Type B pancreatic cell (in vitro differentiated cells): ENCODE measurements at regions not wholly inside any gene's neighbourhood (a gene's known extent, or its start where the extent isn't known, plus 50 kb on each side); places are given as distances from the start of the nearest gene placed in this dataset.

Experiments used
- DNase-seq: peaks from one replicate; pipeline ENCODE4 v3.0.0; 2021; ENCODE audit warnings: mixed read lengths; ENCODE audit not compliant: unreplicated experiment; ENCODE audit errors: extremely low spot score
- H3K27ac Mint-ChIP-seq: 2 replicates; pipeline ENCODE4 v1.8.0; 2021; ENCODE audit warnings: mild to moderate bottlenecking, mixed read lengths
- H3K27me3 Mint-ChIP-seq: 2 replicates; pipeline ENCODE4 v1.8.0; 2021; ENCODE audit warnings: mixed read lengths
- H3K36me3 Mint-ChIP-seq: 2 replicates; pipeline ENCODE4 v1.8.0; 2021; ENCODE audit warnings: mixed read lengths
- H3K4me1 Mint-ChIP-seq: one replicate; pipeline ENCODE4 v1.8.0; 2021; ENCODE audit warnings: mixed read lengths; ENCODE audit not compliant: unreplicated experiment
- H3K4me3 Mint-ChIP-seq: 2 replicates; pipeline ENCODE4 v1.8.0; 2021; ENCODE audit warnings: mild to moderate bottlenecking, mixed read lengths
- H3K9me3 Mint-ChIP-seq: 2 replicates; pipeline ENCODE4 v1.8.0; 2021; ENCODE audit warnings: mixed read lengths
- CTCF ChIP-seq: fragments of 200-600 bp; sonication (generic); conservative IDR thresholded peaks from 2 replicates; pipeline ENCODE4 v1.5.0; 2021; ENCODE audit warnings: antibody characterized with exemption, mild to moderate bottlenecking

- Mint-ChIP-seq H3K36me3 (no peaks in the 10 kb centered on the region), H3K27me3 (peaks cover 41% of the 10 kb centered on the region), H3K4me1 (no peaks in the 10 kb centered on the region), H3K4me3 (no peak overlapping the region), H3K27ac (no peak overlapping the region), H3K9me3 (no peaks in the 10 kb centered on the region)
- no peak for DNase-seq
- TF ChIP-seq CTCF, result no peak
Observed at GRCh38 chr3:140752499-140752898, 74.6 kb downstream of the TRIM42 start.

GRCh38 chr3:140753865-140754754, 76.2 kb downstream of the TRIM42 start:
- Mint-ChIP-seq H3K27ac (no peak overlapping the region), H3K4me1 (no peaks in the 10 kb centered on the region), H3K9me3 (no peaks in the 10 kb centered on the region), H3K36me3 (no peaks in the 10 kb centered on the region), H3K4me3 (no peak overlapping the region), H3K27me3 (peaks cover 35% of the 10 kb centered on the region)
- no peak for TF ChIP-seq CTCF
- DNase-seq, result no peak

GRCh38 chr3:140754936-140755335, 77.1 kb downstream of the TRIM42 start:
- no peaks in the 10 kb centered on the region for H3K36me3 Mint-ChIP-seq
- no peak for TF ChIP-seq CTCF
- H3K9me3 Mint-ChIP-seq, result no peaks in the 10 kb centered on the region
- H3K27me3 Mint-ChIP-seq, result peaks cover 26% of the 10 kb centered on the region
- no peak for DNase-seq
- no peaks in the 10 kb centered on the region for H3K4me1 Mint-ChIP-seq
- H3K4me3 Mint-ChIP-seq, result no peak overlapping the region
- H3K27ac Mint-ChIP-seq, result no peak overlapping the region

- Mint-ChIP-seq H3K27ac (no peak overlapping the region), H3K27me3 (peaks cover 17% of the 10 kb centered on the region), H3K36me3 (no peaks in the 10 kb centered on the region), H3K9me3 (no peaks in the 10 kb centered on the region), H3K4me1 (no peaks in the 10 kb centered on the region), H3K4me3 (no peak overlapping the region)
- no peak for TF ChIP-seq CTCF
- DNase-seq, result no peak
Observed at GRCh38 chr3:140756240-140757016, 78.6 kb downstream of the TRIM42 start.

GRCh38 chr3:140758791-140759444, 81.1 kb downstream of the TRIM42 start:
- Mint-ChIP-seq H3K9me3 (no peaks in the 10 kb centered on the region), H3K4me3 (no peak overlapping the region), H3K27me3 (peaks cover 7% of the 10 kb centered on the region), H3K4me1 (no peaks in the 10 kb centered on the region), H3K36me3 (no peaks in the 10 kb centered on the region), H3K27ac (no peak overlapping the region)
- DNase-seq, result no peak
- no peak for TF ChIP-seq CTCF
